Fibroblast of lung (primary cell): ENCODE measurements at regions not wholly inside any gene's neighbourhood (a gene's known extent, or its start where the extent isn't known, plus 50 kb on each side); places are given as distances from the start of the nearest gene placed in this dataset.

ENCODE experiments used
- DNase-seq, 2 donors: peaks; one replicate each; pipeline versions ENCODE4 v3.0.0 to v3.0.0-alpha.2; 2010; ENCODE audit warnings: low read depth in 2 of 2
- H2AFZ ChIP-seq: 2 replicates; pipeline ENCODE4 v1.5.1; 2012; ENCODE audit warnings: low read length, control low read depth, inconsistent platforms
- H3K27ac ChIP-seq: 2 replicates; pipeline ENCODE4 v1.5.1; 2011; ENCODE audit warnings: low read length, control low read depth; ENCODE audit not compliant: insufficient read depth
- H3K27me3 ChIP-seq: 2 replicates; pipeline ENCODE4 v1.5.1; 2011; ENCODE audit warnings: mild to moderate bottlenecking, low read length; ENCODE audit not compliant: control insufficient read depth, insufficient read depth
- H3K36me3 ChIP-seq: 2 replicates; pipeline ENCODE4 v1.5.1; 2011; ENCODE audit warnings: low read length; ENCODE audit not compliant: control insufficient read depth, insufficient read depth
- H3K4me1 ChIP-seq: 2 replicates; pipeline ENCODE4 v1.5.1; 2011; ENCODE audit warnings: low read length; ENCODE audit not compliant: control insufficient read depth, insufficient read depth; ENCODE audit errors: extremely low read depth
- H3K4me2 ChIP-seq: 2 replicates; pipeline ENCODE4 v1.5.1; 2011; ENCODE audit warnings: low read length, control low read depth; ENCODE audit not compliant: insufficient read depth; ENCODE audit errors: extremely low read depth
- H3K4me3 ChIP-seq, 4 experiments: fragments of 200-600 bp in 1 of 4; sonication (generic) in 1 of 4; replicated peaks in 1 of 4; 2 replicates each; pipeline ENCODE4 v1.5.1; 2011 to 2016; ENCODE audit warnings: low read length in 4 of 4, low read depth in 3 of 4, mild to moderate bottlenecking in 3 of 4, control low read depth in 2 of 4, inconsistent platforms in 1 of 4, mixed read lengths in 1 of 4; ENCODE audit not compliant: insufficient read depth in 1 of 4; ENCODE audit errors: control extremely low read depth in 1 of 4
- H3K79me2 ChIP-seq: 2 replicates; pipeline ENCODE4 v1.5.1; 2012; ENCODE audit warnings: mild to moderate bottlenecking, low read length, inconsistent platforms; ENCODE audit not compliant: control insufficient read depth, insufficient read depth
- H3K9ac ChIP-seq: 2 replicates; pipeline ENCODE4 v1.5.1; 2011; ENCODE audit warnings: mild to moderate bottlenecking, low read length, control low read depth; ENCODE audit not compliant: insufficient read depth
- H3K9me3 ChIP-seq: 2 replicates; pipeline ENCODE4 v1.5.1; 2012; ENCODE audit warnings: low read depth, low read length; ENCODE audit not compliant: control insufficient read depth, insufficient read depth
- H4K20me1 ChIP-seq: 2 replicates; pipeline ENCODE4 v1.5.1; 2011; ENCODE audit warnings: low read length; ENCODE audit not compliant: control insufficient read depth, insufficient read depth; ENCODE audit errors: extremely low read depth
- CTCF ChIP-seq, 2 donors: IDR thresholded peaks in 1 of 2; conservative IDR thresholded peaks in 1 of 2; 1 replicate in 1 of 2; 2 replicates in 1 of 2; pipeline ENCODE4 v1.5.1; 2011 to 2012; ENCODE audit warnings: low read length in 2 of 2, control low read depth in 1 of 2, inconsistent platforms in 1 of 2, low read depth in 1 of 2, mild to moderate bottlenecking in 1 of 2
- EZH2 ChIP-seq: IDR thresholded peaks from 2 replicates; pipeline ENCODE4 v1.5.1; 2012; ENCODE audit warnings: low read length, control low read depth, mild to moderate bottlenecking; ENCODE audit errors: missing control alignments

GRCh38 chr2:118535818-118536212 lies 311.6 kb downstream of the EN1 start:
- H3K36me3 ChIP-seq = no peaks in the 10 kb centered on the region
- no peaks in the 10 kb centered on the region for H4K20me1 ChIP-seq
- no peaks in the 10 kb centered on the region for H3K79me2 ChIP-seq
- no peak overlapping the region for H3K4me2 ChIP-seq
- TF ChIP-seq CTCF (conservative IDR thresholded peaks at IDR 0.05 in 1 of 2, IDR thresholded peaks at IDR 0.05 in 1 of 2; ENCODE audit: low read depth in 1 of 2, low read length in 2 of 2) (no peak), EZH2 (no peak)
- no peak overlapping the region for H3K27ac ChIP-seq
- DNase-seq = no peak
- no peak overlapping the region for H2AFZ ChIP-seq
- H3K4me3 ChIP-seq = no peak overlapping the region
- no peak overlapping the region for H3K9ac ChIP-seq
- no peaks in the 10 kb centered on the region for H3K27me3 ChIP-seq
- H3K9me3 ChIP-seq = no peaks in the 10 kb centered on the region
- no peaks in the 10 kb centered on the region for H3K4me1 ChIP-seq

- Histone ChIP-seq H3K4me3 (no peak overlapping the region), H3K9me3 (no peaks in the 10 kb centered on the region), H3K36me3 (no peaks in the 10 kb centered on the region), H3K4me1 (no peaks in the 10 kb centered on the region), H3K9ac (no peak overlapping the region), H3K27me3 (no peaks in the 10 kb centered on the region), H3K79me2 (no peaks in the 10 kb centered on the region), H3K4me2 (no peak overlapping the region), H3K27ac (no peak overlapping the region), H4K20me1 (no peaks in the 10 kb centered on the region), H2AFZ (no peak overlapping the region)
- TF ChIP-seq EZH2 (no peak), CTCF (conservative IDR thresholded peaks at IDR 0.05 in 1 of 2, IDR thresholded peaks at IDR 0.05 in 1 of 2; ENCODE audit: low read depth in 1 of 2, low read length in 2 of 2) (no peak)
- DNase-seq = no peak
These were observed 312.2 kb downstream of the EN1 start for GRCh38 chr2:118535171-118535817.

GRCh38 chr2:118530976-118531375 lies 316.5 kb downstream of the EN1 start:
- TF ChIP-seq EZH2 (no peak), CTCF (conservative IDR thresholded peaks at IDR 0.05 in 1 of 2, IDR thresholded peaks at IDR 0.05 in 1 of 2; ENCODE audit: low read depth in 1 of 2, low read length in 2 of 2) (no peak)
- Histone ChIP-seq H3K79me2 (no peaks in the 10 kb centered on the region), H3K27me3 (no peaks in the 10 kb centered on the region), H3K4me3 (no peak overlapping the region), H3K36me3 (no peaks in the 10 kb centered on the region), H3K4me1 (no peaks in the 10 kb centered on the region), H3K9ac (no peak overlapping the region), H3K9me3 (no peaks in the 10 kb centered on the region), H4K20me1 (no peaks in the 10 kb centered on the region), H3K27ac (no peak overlapping the region), H2AFZ (no peak overlapping the region), H3K4me2 (no peak overlapping the region)
- DNase-seq = peak in 1 of 2 donors; percentile 76
